HUES64 (cell line): ENCODE measurements at regions not wholly inside any gene's neighbourhood (a gene's known extent, or its start where the extent isn't known, plus 50 kb on each side); places are given as distances from the start of the nearest gene placed in this dataset.

ENCODE experiments used
- H3K27ac ChIP-seq: 2 replicates; pipeline ENCODE4 v1.7.0; 2013; ENCODE audit warnings: low read depth, low read length, inconsistent platforms
- H3K27me3 ChIP-seq: 2 replicates; pipeline ENCODE4 v1.6.1; 2013; ENCODE audit warnings: mild to moderate bottlenecking, low read length; ENCODE audit not compliant: insufficient read depth
- H3K36me3 ChIP-seq: 2 replicates; pipeline ENCODE4 v1.6.1; 2013; ENCODE audit warnings: mild to moderate bottlenecking, low read length; ENCODE audit not compliant: insufficient read depth
- H3K4me1 ChIP-seq: 2 replicates; pipeline ENCODE4 v1.6.1; 2013; ENCODE audit warnings: mild to moderate bottlenecking, low read length, moderate library complexity; ENCODE audit not compliant: insufficient read depth
- H3K4me3 ChIP-seq: 2 replicates; pipeline ENCODE4 v1.5.1; 2013; ENCODE audit warnings: mild to moderate bottlenecking, low read length, moderate library complexity
- H3K9ac ChIP-seq: 2 replicates; pipeline ENCODE4 v1.6.1; 2013; ENCODE audit warnings: mild to moderate bottlenecking, low read depth, low read length
- H3K9me3 ChIP-seq: 2 replicates; pipeline ENCODE4 v1.6.1; 2013; ENCODE audit warnings: low read depth, low read length; ENCODE audit not compliant: insufficient read depth
- WGBS: fragments of 150-250, 120-280 bp; methylation state at CpG from one replicate; pipeline ENCODE4 v1.1.7; 2013; ENCODE audit warnings: missing lambda C conversion rate; 5-methylcytosine and 5-hydroxymethylcytosine counted together

DNA sequence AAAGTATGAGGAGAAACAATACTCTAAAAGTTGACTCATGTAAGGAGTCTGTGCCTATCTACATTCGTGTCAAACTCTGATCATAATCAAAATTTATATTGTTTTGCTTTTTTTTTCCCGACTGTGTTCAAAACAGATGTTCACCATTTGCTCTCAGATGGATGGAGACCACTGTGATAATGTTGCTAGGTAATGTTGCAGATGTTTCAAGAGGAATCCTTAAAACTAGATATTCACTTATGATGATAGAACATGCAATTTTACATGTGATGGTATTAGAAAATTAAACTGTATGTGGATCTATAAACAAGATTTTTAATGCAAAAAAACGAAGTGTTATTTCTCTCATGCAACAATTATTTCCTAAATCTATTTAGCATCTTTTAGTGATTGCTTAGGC is 1080.1 kb downstream of the REEP3 start:
- H3K4me3 ChIP-seq: no peak overlapping the region
- H3K27me3 ChIP-seq: no peaks in the 10 kb centered on the region
- no peak overlapping the region for H3K9ac ChIP-seq
- no peaks in the 10 kb centered on the region for H3K4me1 ChIP-seq
- H3K9me3 ChIP-seq: no peaks in the 10 kb centered on the region
- H3K36me3 ChIP-seq: no peaks in the 10 kb centered on the region
- WGBS: 100% methylated on average over 1 of the region's 3 CpGs
- H3K27ac ChIP-seq: no peak overlapping the region

- Histone ChIP-seq H3K27ac (no peak overlapping the region), H3K4me3 (no peak overlapping the region), H3K9ac (no peak overlapping the region), H3K27me3 (no peaks in the 10 kb centered on the region), H3K4me1 (no peaks in the 10 kb centered on the region), H3K9me3 (no peaks in the 10 kb centered on the region), H3K36me3 (no peaks in the 10 kb centered on the region)
- WGBS: 71% methylated on average over 3 of the region's 3 CpGs
Measured at GRCh38 chr10:64617085-64617484, 1095.9 kb downstream of the REEP3 start.

DNA sequence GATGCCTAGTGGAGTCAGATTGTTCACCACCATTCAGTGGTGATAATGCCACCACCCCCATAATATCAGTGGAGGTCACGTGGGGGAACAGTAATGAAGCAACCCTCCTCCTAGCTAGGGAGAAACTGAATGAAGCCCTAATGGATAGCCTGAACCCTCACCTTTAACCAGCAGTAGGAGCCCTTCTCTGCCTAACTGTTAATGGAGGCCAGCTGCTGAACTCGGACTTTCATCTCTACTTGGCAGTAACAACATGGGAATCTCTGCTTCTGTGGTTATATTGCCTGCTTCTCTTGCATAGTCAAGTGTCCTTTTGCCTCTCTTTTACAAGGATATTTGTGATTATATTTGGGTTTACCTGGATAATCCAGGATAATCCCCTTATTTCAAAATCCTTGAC is 1097.9 kb downstream of the REEP3 start:
- Histone ChIP-seq H3K9ac (no peak overlapping the region), H3K36me3 (no peaks in the 10 kb centered on the region), H3K4me1 (no peaks in the 10 kb centered on the region), H3K4me3 (no peak overlapping the region), H3K27ac (no peak overlapping the region), H3K9me3 (no peaks in the 10 kb centered on the region), H3K27me3 (no peaks in the 10 kb centered on the region)
- WGBS: 91% methylated on average over 2 of the region's 2 CpGs

DNA sequence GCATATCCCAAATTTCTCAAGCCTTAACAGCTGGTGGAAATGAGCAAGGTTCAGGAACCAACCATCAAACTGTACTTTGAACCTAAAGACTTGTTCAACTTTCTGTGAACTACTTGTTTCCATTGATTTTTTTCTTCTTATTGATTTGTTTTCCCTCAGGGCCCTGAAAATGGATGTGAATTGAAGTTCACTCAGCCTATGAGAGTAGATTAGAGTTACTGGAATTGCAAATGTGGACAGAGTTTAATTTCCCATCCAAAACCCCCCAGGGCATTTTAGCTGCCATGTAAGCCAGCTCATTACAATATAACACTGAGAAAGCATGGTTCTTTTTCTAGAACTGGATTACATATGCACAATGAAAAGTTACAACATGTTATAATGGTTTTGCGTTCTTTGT is 1105.7 kb downstream of the REEP3 start:
- Histone ChIP-seq H3K27ac (no peak overlapping the region), H3K36me3 (no peaks in the 10 kb centered on the region), H3K4me3 (no peak overlapping the region), H3K27me3 (no peaks in the 10 kb centered on the region), H3K4me1 (no peaks in the 10 kb centered on the region), H3K9ac (no peak overlapping the region), H3K9me3 (no peaks in the 10 kb centered on the region; the same call in 1 of the 2 replicates)
- WGBS: no CpG with 5 or more reads among the region's 1 CpG

DNA sequence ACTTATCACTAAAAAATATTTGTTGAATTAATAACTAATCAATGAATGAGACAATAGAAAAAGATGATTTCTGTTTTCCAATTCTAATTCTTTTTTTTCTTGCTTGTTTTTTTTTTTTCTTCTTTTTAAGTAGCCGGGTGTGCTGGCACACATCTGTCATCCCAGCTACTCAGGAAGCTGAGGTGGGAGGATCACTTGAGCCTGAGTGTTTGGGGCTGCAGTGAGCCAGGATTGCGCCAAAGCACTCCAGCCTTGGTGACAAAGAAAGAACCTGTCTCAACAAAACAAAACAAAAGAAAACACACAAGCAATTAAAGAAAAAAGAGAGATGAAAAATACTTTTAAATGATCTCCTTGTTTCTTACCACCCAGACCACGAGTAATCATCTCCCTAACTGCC is 1109.3 kb downstream of the REEP3 start:
- Histone ChIP-seq H3K9me3 (no peaks in the 10 kb centered on the region; the same call in 1 of the 2 replicates), H3K36me3 (no peaks in the 10 kb centered on the region), H3K27ac (no peak overlapping the region), H3K4me1 (no peaks in the 10 kb centered on the region), H3K27me3 (no peaks in the 10 kb centered on the region), H3K4me3 (no peak overlapping the region), H3K9ac (no peak overlapping the region)
- no CpG with 5 or more reads among the region's 3 CpGs for WGBS

DNA sequence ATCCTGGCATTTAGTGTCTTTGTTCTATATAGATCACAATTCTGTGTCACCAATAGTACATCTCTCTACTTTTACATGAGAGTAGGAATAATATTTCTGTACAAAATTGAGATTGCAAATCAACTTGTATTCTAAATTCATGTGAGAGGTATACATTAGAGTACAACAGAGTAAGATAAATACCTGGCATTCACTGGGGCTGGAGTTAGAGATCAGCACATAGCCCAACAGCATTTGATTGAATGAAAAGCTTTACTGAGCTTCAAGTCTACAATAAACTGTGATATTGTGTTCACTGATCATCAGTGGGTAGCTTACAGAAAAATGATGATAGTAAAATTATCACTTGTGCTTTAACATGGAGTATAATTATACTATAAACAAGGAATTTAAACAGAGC is 1114.7 kb downstream of the REEP3 start:
- Histone ChIP-seq H3K9ac (no peak overlapping the region), H3K36me3 (no peaks in the 10 kb centered on the region), H3K4me1 (no peaks in the 10 kb centered on the region), H3K27me3 (no peaks in the 10 kb centered on the region), H3K27ac (no peak overlapping the region), H3K9me3 (no peaks in the 10 kb centered on the region), H3K4me3 (no peak overlapping the region)

- no peak overlapping the region for H3K4me3 ChIP-seq
- no peak overlapping the region for H3K9ac ChIP-seq
- no peak overlapping the region for H3K27ac ChIP-seq
- H3K27me3 ChIP-seq: no peaks in the 10 kb centered on the region
- no peaks in the 10 kb centered on the region for H3K4me1 ChIP-seq
- no peaks in the 10 kb centered on the region for H3K9me3 ChIP-seq
- WGBS: 81% methylated on average over 3 of the region's 3 CpGs
- H3K36me3 ChIP-seq: no peaks in the 10 kb centered on the region
Measured at GRCh38 chr10:64636461-64636860, 1115.3 kb downstream of the REEP3 start.

DNA sequence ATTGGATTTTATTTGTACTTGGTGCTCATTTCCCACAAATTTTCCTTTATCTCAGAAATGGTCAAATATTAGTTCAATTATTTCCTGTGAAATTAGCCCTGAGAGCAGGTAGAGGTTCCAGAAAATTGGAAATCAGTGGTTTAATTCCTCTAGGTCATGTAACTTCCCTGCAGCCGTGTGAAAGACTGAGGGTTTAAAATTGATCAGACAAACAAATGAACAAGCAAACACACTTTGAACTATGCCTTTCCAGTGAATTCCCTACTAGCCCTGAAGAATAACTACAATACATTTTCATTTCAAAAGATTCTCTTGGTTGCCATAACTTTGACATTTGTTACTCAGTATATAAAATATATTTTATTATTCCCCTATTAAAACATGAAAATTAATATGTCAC is 1116.7 kb downstream of the REEP3 start:
- no peak overlapping the region for H3K4me3 ChIP-seq

DNA sequence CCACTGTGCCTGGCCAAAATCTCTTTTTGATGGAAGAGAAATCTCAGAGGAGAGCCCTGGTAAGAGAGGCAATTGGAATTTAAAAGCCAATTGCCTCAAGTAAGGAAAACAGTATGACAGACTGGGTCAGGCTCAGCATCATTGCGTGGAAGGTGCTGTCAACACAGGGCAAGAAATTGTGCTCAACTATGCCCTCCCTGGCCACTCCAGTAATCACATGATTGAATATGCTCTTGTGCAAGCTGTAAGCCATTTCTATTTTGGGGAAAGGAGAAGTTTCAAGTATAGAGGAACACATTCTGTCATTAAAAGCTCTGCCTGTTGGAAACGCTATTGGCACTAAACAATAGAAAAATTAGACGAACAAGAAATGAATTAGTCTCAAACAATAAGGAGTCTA is 1127.7 kb downstream of the REEP3 start:
- Histone ChIP-seq H3K27ac (no peak overlapping the region), H3K4me1 (no peaks in the 10 kb centered on the region), H3K4me3 (no peak overlapping the region), H3K9ac (no peak overlapping the region), H3K27me3 (no peaks in the 10 kb centered on the region), H3K9me3 (no peaks in the 10 kb centered on the region), H3K36me3 (no peaks in the 10 kb centered on the region)
- 91% methylated on average over 3 of the region's 3 CpGs for WGBS

More for the DNA sequence above, 1116.7 kb downstream of the REEP3 start:
- WGBS: 95% methylated on average over 1 of the region's 1 CpG
- no peak overlapping the region for H3K27ac ChIP-seq
- H3K4me1 ChIP-seq: no peaks in the 10 kb centered on the region
- no peaks in the 10 kb centered on the region for H3K36me3 ChIP-seq
- no peaks in the 10 kb centered on the region for H3K27me3 ChIP-seq
- no peaks in the 10 kb centered on the region for H3K9me3 ChIP-seq
- no peak overlapping the region for H3K9ac ChIP-seq

DNA sequence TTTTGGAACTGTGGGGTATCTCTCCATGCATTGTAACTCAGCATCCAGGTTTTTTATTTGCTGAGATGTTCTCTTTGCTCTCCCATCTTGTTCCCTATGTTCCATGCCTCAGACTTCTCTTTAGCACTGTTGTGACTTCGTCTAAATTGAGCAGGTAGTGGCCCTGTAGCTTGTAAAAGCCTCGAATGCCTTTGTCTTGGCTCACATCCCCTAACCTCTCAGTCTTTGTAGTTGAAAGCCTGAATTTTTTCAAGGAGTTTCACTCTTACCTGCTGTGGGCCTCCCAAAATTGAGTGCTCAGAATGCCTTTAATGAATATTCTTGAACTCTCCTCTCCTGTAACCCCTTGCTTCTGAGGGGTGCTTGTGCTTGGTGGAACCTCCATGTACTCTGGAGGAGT is 1137.3 kb downstream of the REEP3 start:
- Histone ChIP-seq H3K9me3 (no peaks in the 10 kb centered on the region), H3K27ac (no peak overlapping the region), H3K36me3 (no peaks in the 10 kb centered on the region), H3K9ac (no peak overlapping the region), H3K4me1 (0 out of 2 replicates have a peak, but pooled peaks cover 4% of the 10 kb centered on the region), H3K27me3 (no peaks in the 10 kb centered on the region), H3K4me3 (no peak overlapping the region)
- 64% methylated on average over 2 of the region's 2 CpGs for WGBS

DNA sequence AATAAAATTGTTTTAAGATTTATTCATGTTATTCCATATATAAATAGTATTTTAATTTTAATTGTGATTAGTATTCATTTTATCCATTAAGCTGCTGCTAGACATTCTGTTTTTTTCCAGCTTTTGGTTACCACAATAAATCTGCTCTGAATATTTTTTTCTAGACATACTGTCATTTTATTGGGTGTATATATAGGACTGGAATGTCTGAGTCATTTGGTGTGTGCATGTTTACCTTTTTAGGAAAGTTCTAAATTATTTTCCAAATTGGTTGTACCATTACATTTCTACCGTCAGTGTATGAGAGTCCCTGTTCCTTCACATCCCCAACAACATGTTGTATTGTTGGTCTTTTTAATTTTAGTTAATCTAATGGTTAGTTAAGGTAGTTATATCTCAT is 1138.1 kb downstream of the REEP3 start:
- WGBS: no CpG with 5 or more reads among the region's 1 CpG

DNA sequence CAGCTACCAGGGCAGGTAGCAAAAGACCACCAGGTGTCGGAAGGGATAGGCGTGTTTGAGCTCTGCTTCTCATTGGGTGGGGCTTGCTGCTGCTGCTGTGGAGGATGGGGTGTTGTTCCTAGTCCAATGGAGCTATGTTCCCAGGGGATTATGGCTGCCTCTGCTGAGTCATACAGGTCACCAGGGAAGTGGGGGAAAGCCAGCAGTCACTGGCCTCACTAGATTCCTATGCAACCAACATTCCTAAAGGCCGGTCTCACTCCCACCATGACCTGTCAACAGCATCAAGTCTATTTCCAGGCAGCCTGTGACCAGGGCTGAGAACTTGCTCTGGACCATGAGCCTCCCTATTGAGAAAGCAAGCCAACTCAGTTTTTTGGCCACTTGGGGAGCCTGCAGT is 1160.8 kb downstream of the REEP3 start:
- Histone ChIP-seq H3K4me1 (no peaks in the 10 kb centered on the region), H3K4me3 (no peak overlapping the region)
- 92% methylated on average over 3 of the region's 3 CpGs for whole genome bisulfite sequencing

More for the DNA sequence above, 1138.1 kb downstream of the REEP3 start:
- no peak overlapping the region for H3K9ac ChIP-seq
- H3K4me1 ChIP-seq: 0 out of 2 replicates have a peak, but pooled peaks cover 4% of the 10 kb centered on the region
- no peaks in the 10 kb centered on the region for H3K9me3 ChIP-seq
- H3K36me3 ChIP-seq: no peaks in the 10 kb centered on the region
- H3K27ac ChIP-seq: no peak overlapping the region
- H3K4me3 ChIP-seq: no peak overlapping the region
- H3K27me3 ChIP-seq: no peaks in the 10 kb centered on the region

More for the DNA sequence above, 1160.8 kb downstream of the REEP3 start:
- Histone ChIP-seq H3K27ac (no peak overlapping the region), H3K9me3 (no peaks in the 10 kb centered on the region), H3K27me3 (no peaks in the 10 kb centered on the region), H3K36me3 (no peaks in the 10 kb centered on the region), H3K9ac (no peak overlapping the region)
